BJ (cell line): ENCODE measurements at regions not wholly inside any gene's neighbourhood (a gene's known extent, or its start where the extent isn't known, plus 50 kb on each side); places are given as distances from the start of the nearest gene placed in this dataset.

Experiments
- CTCF ChIA-PET: fragments of 350-600 bp; formaldehyde crosslinking; extraction: SDS; loops from one replicate; lab custom pipeline; 2021; ENCODE audit warnings: antibody characterized with exemption, inconsistent platforms; lab: Yijun Ruan, JAX
- POLR2A ChIA-PET: fragments of 300-600 bp; sonication (Branson Sonifier 250); formaldehyde crosslinking; extraction: SDS; loops from one replicate; lab custom pipeline; 2021; ENCODE audit warnings: antibody characterized with exemption; lab: Charles Lee
- DNase-seq: peaks from one replicate; pipeline ENCODE4 v3.0.0-alpha.2; 2011; ENCODE audit warnings: low read depth
- H3K27me3 ChIP-seq: 2 replicates; pipeline ENCODE4 v1.6.0; 2011; ENCODE audit warnings: low read length; ENCODE audit not compliant: control insufficient read depth, insufficient read depth
- H3K36me3 ChIP-seq: 2 replicates; pipeline ENCODE4 v1.5.1; 2011; ENCODE audit warnings: low read length; ENCODE audit not compliant: control insufficient read depth, insufficient read depth
- H3K4me3 ChIP-seq: 2 replicates; pipeline ENCODE4 v1.5.1; 2011; ENCODE audit warnings: low read depth, mild to moderate bottlenecking, control low read depth, low read length
- TF ChIP-seq, protein P1 (sequence below): IDR thresholded peaks from 2 replicates; pipeline ENCODE4 v1.5.1; 2011; ENCODE audit warnings: low read depth, mild to moderate bottlenecking, control low read depth, inconsistent platforms, low read length, moderate library complexity; ENCODE audit not compliant: insufficient read depth

GRCh38 chr1:79741720-79742421 lies 735.3 kb upstream of the ADGRL4 start:
- TF ChIP-seq, protein P1, sequence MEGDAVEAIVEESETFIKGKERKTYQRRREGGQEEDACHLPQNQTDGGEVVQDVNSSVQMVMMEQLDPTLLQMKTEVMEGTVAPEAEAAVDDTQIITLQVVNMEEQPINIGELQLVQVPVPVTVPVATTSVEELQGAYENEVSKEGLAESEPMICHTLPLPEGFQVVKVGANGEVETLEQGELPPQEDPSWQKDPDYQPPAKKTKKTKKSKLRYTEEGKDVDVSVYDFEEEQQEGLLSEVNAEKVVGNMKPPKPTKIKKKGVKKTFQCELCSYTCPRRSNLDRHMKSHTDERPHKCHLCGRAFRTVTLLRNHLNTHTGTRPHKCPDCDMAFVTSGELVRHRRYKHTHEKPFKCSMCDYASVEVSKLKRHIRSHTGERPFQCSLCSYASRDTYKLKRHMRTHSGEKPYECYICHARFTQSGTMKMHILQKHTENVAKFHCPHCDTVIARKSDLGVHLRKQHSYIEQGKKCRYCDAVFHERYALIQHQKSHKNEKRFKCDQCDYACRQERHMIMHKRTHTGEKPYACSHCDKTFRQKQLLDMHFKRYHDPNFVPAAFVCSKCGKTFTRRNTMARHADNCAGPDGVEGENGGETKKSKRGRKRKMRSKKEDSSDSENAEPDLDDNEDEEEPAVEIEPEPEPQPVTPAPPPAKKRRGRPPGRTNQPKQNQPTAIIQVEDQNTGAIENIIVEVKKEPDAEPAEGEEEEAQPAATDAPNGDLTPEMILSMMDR: no peak
- POLR2A ChIA-PET: no interaction called here
- no peak for DNase-seq
- Histone ChIP-seq H3K4me3 (no peak overlapping the region), H3K27me3 (no peaks in the 10 kb centered on the region), H3K36me3 (no peaks in the 10 kb centered on the region)
- CTCF ChIA-PET: no interaction called here

DNA sequence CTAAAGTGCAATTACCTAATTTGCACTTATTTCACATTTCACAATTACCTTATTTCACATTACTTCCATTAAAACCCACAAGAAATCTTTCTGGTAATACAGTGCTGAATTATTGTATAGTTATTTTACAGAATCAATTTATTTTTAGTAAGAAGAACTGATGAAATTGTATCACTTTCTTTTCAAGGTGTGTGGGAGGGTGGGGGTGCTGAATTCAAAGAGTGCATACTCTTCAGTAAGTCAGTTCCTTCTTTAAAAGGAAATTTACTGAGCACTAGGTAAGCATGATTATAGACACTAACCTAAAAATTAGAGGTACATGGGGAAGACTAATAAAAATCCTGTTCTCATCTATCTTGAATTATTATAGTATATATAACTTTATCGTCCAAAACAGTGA lies 731.6 kb upstream of the ADGRL4 start:
- POLR2A ChIA-PET: no interaction called here
- Histone ChIP-seq H3K36me3 (no peaks in the 10 kb centered on the region), H3K4me3 (no peak overlapping the region), H3K27me3 (no peaks in the 10 kb centered on the region)
- no peak for DNase-seq
- TF ChIP-seq, protein P1: no peak
- CTCF ChIA-PET: no interaction called here

DNA sequence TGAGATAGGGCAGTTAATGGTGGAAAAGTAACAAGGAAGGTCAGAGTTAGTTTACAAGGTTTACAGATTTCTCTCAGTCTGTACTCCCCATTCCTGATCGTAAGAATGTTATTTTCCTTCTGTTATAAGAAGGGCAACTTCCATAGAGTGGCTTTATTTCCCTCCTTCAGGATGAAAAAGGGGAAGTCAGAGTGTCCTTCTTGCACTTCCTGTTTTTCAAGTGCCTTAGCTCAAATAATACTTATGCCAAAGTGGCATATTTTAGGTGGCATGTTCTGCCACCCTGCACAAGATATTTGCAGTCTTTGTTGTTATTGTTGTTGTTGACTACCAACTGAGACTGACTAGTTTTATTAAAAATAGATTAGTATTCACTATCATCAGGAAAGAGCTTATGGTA lies 730.7 kb upstream of the ADGRL4 start:
- Histone ChIP-seq H3K36me3 (no peaks in the 10 kb centered on the region), H3K27me3 (no peaks in the 10 kb centered on the region), H3K4me3 (no peak overlapping the region)
- TF ChIP-seq, protein P1: no peak
- ChIA-PET POLR2A (no interaction called here), CTCF (no interaction called here)
- DNase-seq: no peak

- Histone ChIP-seq H3K4me3 (no peak overlapping the region), H3K27me3 (no peaks in the 10 kb centered on the region), H3K36me3 (no peaks in the 10 kb centered on the region)
- ChIA-PET POLR2A (no interaction called here), CTCF (no interaction called here)
- DNase-seq: no peak
- TF ChIP-seq, protein P1: no peak
Observed at GRCh38 chr1:79732950-79733349, 726.4 kb upstream of the ADGRL4 start.

DNA sequence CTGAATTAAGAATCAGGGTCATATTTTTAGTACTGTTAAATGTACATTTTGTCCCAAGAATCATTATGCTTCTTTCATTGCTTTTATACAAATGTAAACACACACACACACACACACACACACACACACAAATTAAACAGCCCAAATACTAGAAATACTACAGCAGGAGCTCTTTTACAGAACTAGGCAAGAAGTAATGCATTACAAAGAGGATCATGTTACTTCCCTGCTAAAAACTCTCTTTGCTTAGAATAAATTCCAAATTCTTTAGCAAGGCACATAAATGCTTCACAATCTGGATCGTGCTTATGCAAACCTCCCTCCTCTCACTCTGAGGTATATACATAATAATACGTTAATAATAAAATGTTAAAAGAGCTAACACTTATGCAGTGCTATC lies 720.4 kb upstream of the ADGRL4 start:
- TF ChIP-seq, protein P1: no peak
- CTCF ChIA-PET: no interaction called here

More for the DNA sequence above, 720.4 kb upstream of the ADGRL4 start:
- DNase-seq: no peak
- H3K27me3 ChIP-seq: no peaks in the 10 kb centered on the region
- no peak overlapping the region for H3K4me3 ChIP-seq
- H3K36me3 ChIP-seq: no peaks in the 10 kb centered on the region
- POLR2A ChIA-PET: no interaction called here
